HG02623 (cell line): ENCODE measurements at regions not wholly inside any gene's neighbourhood (a gene's known extent, or its start where the extent isn't known, plus 50 kb on each side); places are given as distances from the start of the nearest gene placed in this dataset.
"Not testable (repeated sequence)": the region's sequence is repeated elsewhere in the genome, so short reads cannot be mapped to it uniquely, and the experiment has no call there.

ENCODE experiments used
- ATAC-seq: cut with Tn5 transposase; IDR thresholded peaks from one replicate; pipeline ENCODE4 v1.9.1; 2021; ENCODE audit warnings: moderate library complexity; ENCODE audit not compliant: unreplicated experiment

DNA sequence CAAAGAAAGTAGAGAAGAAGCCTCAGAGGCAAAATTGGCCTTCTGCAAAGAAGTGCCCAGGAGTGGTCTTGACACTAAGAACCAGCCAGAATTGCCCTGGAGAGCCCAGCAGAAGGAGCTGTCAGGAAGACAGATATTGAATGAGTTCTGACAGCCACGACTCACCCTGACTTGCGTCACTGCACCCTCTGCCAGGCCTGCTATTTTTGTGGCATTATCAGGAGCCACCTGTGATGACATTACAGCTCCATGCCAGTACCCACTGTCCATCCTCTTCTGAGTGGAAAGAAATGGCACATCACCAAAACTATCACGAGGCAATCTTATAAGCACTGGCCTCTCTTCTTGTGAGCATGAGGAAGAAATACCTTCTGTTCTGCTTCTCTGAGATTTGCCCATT lies 67.7 kb downstream of the SMIM20 start:
- ATAC-seq = no peak

DNA sequence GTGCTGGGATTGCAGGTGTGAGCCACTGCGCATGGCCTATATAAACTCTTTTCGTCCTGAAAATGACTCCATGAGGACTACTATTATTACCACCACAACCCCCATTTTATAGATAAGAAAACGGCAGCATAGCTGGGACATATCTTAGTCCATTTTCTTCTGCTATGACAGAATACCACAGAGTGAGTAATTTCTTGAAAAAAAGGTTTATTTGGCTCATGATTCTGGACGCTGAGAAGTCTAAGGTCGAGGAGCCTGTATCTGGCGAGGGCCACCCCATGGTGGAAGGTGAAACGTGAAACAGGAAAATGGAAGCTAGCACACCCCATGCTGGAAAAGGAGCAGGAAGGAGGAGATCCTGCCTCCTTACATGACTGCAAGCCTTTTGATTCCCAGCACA lies 68.9 kb downstream of the SMIM20 start:
- no peak for ATAC-seq

DNA sequence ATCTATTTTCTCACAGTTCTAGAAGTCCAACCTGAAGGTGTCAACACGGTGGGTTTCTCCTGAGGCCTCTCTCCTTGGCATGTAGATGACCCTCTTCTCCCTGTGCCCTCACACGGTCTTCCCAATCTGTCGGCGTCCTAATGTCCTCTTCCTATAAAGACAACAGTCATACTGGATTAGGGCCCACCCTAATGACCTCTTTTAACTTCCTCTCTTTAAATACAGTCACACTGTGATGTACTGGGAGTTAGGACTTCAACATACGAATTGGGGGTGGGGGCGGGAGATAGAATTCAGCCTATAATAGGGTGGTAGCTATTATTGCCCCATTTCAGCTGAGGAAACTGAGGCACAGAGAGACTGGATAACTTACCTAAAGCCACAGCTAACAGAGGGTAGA lies 70.2 kb downstream of the SMIM20 start:
- no peak for ATAC-seq

DNA sequence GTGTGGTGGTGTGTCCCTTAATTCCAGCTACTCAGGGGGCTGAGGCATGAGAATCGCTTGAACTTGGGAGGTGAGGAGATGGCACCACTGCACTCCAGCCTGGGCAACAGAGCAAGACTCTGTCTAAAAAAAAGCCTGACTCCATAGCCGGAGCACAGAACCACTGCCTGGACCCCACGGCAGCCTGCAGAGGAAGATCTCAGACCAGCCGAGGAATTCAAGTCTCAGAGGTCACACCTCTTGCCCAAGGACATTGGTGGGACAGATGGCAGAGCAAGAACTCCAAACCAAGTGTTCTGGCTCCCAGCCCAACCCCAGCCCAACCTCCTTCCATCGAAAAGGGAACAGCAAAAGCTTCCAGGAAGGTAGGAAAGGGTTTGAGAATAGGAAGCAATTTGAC lies 70.8 kb downstream of the SMIM20 start:
- no peak for ATAC-seq

DNA sequence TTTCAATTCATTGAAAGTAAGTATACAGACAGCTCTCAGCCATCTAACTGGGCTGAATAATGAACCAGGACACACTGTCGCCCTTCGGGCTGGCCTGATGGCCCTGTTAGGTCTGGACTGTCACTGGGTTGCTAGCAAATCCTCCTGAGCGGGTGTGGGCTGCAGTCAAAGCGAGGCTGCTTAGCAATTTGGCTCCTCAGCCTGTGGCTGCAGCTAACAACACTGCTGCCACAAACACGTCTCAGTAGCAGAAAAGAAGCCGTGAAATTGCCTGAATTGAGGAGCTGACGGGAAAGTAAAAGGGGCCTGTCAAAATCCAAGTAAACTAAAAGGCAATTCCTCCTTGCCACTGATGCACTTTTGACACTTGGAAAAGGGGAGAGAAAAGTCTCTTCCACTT lies 72.8 kb downstream of the SMIM20 start:
- no peak for ATAC-seq

DNA sequence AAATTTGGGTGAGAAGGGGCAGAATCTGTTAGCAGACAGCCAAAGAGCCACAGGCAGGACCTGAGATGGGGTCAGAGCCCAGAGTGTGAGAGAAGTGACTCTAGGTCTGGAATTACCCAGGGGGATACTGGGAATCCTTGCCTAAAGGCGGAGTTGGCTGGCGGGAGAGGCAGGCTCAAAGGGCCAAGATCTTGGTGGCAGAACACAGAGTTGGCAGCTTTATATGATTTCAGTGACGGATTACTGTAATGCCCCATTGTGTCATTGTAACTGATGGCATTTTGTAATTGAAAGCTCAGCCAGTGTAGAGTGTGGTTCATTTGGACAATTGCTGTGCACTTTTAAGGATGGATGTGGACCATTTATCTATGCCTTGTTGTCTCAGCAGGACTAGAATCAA lies 77.3 kb downstream of the SMIM20 start:
- no peak for ATAC-seq

DNA sequence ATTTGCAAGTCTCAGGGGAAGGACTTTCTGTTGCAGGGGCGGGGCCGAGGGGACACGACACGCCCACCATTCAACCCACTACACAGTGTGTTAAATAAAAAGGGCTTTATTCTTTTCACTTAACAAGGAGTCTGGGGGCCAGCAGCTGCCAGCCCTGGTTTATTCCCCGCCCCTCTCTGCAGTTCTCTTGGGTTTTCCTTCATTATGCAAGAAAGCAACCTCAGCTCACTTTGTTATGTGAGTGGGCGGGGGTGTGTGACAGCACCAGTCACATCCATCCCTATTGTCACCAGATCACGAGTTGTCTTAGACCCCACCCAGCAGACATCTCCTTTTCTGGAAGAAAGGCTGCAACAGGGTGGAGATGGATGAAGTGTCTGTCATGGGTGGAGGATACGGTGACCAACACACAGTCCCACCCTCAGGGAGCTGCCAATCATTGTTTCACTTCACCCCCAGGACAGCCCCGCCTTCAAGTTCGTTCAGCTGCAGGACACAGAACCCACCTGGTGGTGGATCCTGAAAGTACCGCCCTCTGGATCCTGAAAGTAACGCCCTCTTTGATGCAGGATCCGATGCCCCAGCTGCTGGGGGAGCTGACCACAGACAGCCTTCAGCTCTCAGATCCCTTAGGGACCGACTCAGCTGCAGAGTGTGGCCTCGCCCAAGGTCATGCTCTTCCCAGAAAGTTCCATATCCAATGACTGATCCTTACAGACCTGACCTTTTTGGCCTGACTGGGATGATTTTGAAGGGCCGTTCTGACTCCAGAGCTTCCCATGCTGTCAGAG lies 79.6 kb downstream of the SMIM20 start:
- ATAC-seq = no peak

DNA sequence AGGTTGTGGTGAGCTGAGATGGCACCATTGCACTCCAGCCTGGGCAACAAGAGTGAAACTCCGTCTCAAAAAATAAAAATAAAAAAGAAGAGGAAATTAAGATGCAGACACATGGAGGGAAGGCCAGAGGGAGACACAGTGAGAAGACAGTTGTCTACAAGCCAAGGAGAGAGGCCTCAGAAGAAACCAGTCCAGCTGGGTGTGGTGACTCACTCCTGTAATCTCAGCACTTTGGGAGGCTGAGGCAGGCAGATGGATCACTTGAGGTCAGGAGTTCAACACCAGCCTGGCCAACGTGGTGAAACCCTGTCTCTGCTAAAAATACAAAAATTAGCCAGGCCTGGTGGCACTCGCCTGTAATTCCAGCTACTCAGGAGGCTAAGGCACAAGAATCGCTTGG lies 80.6 kb downstream of the SMIM20 start:
- ATAC-seq = not testable (repeated sequence)

DNA sequence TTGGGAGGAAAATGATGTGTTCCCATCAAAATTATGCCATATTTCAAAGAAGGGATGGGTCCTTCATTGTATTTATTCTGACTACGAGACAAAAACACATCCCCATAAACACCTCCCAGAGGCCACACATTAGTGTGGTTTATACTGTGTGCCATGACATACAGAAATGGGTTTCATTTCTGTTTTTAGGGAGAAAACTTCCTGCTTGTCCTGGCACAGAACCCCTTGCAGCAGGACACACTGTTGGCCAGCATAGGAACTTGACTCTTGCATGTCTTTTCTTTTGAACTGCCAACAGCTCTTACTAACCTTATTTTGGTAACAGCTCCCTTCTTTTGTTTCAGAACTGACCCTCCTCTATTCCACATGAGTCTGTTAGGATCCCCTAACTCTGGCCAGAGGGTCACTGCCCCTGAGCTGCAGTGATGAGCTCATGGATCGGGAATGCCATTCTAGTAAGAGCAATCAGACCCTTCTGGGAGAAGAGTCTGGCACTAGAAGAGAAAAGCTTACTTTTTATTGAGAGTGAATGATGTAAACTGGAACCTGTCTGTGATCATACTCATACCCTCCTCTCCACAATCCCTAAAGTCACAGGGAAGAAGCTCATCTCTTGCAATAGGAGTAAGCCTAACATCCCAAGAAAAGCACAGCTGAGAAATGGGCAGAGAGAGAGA lies 86.4 kb downstream of the SMIM20 start:
- ATAC-seq = no peak

DNA sequence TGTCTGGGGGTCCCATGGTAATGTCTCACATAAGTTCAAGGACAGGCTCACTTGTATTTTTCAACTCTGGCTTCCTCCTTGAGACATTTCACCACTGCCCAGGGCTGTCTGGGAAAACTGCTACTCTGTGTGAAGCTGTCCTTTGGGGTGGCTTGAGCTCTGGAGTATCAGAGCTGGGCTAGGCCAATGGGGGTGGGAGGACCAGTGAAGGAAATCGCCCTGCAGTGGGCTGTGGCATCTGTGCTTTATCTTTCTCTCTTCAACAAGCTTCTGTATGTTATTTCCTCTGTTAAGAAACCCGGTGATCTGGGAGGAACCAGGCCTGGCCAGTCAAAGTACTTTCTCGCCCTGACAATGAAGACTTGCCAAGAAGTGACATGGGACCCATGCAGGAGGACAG lies 87.4 kb downstream of the SMIM20 start:
- ATAC-seq = no peak

DNA sequence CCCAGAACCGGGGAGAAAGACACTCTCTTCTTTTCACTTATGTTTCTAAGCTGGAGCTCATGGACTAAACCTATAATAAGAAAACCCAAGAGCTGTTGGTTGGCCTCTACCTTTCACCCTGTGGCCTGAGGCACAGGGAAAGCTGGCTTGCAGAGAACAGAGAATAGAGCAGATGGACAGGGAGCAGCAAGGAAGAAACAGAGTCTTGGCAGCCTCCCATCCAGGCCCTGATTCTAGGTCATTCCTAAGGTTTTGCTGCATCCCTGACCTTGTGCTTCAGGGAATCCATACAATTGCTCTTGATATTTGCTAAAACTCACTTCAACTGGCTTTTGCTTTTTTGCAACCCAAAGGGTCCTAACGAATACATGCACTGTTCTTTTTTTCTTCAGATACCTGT lies 87.8 kb downstream of the SMIM20 start:
- no peak for ATAC-seq

DNA sequence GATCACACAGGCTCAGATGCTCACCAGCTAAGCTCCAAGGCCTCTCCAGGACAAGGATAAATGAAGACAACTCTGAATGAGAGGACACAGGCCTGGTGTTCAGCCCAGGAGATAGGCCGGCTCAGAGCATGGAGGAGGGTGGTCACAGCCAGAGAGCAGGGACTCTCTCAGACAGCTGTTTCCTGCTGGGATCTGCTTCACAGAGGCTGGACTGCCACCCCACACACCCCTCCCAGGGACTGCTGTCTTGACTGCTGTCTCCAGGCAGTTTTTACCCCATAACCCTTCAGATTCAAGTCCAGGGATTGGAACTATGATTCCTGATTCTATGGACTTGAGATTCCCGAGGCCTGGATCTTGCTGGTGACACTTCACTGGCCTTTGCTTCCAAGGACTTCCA lies 89.0 kb downstream of the SMIM20 start:
- no peak for ATAC-seq

DNA sequence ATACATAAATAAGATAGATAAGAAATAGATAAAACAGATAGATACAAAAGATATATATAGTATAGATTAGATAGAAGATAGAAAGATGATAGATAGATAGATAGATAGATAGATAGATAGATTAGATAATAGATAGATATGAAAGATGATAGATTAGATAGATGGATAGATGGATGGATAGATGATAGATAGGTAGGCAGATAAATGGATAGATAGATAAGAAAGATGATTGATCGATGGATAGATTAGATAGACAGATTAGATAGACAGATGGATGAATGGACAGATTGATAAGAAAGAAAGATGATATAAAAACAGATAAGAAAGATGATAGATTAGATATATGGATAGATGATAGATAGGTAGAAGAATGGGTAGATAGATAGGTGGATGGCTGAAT lies 90.3 kb downstream of the SMIM20 start:
- no peak for ATAC-seq

DNA sequence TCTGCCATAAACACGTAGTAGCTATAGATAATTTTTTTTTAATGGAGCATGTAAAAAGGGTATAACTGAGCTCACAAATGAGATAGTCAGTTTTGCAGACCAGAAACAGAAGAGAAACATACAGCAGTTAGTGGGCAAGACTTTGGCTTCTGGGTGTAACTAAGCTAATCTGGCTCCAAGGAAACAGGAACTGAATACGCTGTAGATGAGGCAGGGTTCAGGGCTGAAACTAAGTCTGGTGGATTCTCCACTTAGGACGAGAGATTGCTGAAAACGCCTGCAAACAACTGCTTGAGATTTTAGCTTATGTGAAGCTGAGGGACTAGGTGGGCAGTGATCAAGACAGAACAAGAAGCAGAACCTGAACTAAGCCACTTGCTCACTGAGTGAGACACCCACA lies 91.7 kb downstream of the SMIM20 start:
- ATAC-seq = no peak

DNA sequence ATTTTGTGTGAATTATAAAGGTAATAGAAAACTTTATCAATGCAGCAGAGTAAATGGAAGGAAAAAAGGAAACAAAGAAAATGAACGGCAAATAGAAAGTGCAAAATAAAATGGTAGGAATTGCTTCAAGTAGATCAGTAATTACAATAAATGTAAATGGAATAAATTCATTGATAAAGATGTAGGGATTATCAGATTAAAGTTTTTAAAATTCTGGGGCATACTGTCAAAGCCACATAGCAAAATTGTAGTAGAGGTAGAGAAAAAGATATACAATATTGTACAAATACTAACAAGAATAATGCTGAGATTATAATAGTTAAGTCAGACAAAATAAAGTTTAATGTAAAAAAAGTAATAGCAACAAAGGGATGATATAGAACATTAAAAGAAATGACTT lies 94.7 kb downstream of the SMIM20 start:
- no peak for ATAC-seq

DNA sequence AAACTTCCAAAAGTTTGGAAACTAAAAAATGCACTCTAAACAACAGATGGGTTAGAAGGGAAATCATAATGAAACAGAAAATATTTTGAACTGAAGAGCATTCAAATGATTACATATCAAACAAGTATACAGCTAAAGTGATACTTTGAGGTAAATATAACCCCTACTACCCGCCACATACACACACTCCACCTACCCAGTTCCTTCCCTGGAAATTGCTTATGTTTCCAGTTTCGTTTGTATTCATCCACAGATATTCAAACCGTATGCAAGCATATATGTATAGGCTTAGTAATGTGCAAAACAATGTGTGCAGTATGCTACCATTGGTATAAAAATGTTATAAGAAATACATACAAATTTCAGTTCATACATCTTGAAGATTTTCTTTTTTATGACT lies 95.5 kb downstream of the SMIM20 start:
- ATAC-seq = no peak

DNA sequence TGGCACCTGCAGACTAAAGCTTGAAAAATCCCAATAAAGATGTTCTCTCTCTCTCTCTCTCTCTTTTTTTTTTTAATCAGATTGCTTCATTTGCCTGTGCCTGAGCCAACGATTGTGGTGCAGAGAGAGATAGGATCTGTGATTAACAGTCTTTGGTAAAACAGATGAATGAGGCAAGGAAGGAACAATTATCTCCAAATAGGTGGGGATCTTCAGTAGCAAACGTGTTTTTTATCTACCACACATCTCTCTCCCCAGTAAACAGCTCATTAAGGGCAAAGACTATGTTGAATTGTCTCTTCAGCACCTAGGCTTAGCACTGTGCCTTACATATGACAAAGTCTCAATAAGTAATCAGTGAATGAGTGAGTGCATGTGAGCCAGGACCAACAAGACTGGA lies 96.3 kb downstream of the SMIM20 start:
- ATAC-seq = no peak

DNA sequence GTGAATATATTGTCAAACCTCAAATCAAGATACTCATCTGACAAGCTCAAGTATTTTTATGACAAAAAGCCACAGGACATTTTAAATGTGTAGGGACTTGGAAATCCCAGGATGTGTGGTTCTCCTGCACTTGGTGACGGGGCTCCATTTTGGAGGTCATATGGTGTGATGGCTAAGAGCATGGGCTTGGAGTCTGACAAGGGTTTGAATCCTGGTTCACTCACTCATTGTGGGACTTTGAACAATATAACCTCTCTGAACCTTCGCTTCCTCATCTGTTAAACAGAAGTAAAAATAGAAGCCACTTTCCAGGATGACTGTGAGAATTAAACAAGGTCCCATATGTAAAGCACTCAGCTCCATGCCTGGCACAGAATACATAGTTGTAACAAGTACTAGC lies 99.6 kb downstream of the SMIM20 start:
- no peak for ATAC-seq

DNA sequence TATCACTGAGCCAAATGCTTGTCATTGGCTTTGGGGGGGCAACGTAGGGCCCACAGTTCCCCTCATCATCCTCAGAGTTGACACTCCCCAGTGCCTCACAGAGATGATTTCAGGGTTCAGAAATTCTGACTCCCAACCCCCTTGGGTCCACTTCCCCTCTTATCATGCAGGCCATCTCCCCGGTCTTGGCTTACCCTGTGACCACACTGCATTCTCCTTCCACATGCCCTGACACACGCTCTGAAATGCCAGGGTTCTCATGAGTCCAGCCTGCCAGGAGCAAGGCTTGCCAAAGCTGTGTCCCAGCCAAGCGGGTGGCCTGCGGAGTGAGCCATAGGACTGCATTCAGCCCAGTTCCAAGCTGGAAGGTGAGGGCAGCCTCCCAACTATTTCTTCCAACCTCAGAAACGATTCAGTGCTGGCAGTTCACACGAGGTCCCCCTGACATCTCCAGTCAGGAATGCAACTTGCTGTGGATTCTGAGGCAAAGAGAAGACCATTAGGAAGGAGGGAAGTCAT lies 101.2 kb downstream of the SMIM20 start:
- no peak for ATAC-seq

DNA sequence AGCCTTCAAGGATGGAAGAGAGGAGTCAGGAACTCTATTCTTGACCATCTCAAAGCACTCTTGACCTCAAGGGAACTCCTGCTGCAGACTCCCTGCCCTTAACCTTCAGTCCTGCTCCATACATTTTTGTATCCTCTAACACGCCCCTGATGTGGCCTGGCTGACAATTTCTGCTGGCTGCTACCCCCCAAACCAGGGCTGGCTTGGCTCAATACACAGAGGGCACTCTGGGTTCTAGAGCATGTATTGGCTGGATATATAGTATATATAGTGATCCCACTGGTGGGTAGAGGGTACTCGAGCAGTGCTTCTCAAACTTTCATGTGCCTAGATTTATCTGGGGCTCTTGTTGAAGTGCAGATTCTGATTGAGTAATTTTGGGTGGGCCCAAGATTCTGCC lies 101.9 kb downstream of the SMIM20 start:
- no peak for ATAC-seq

DNA sequence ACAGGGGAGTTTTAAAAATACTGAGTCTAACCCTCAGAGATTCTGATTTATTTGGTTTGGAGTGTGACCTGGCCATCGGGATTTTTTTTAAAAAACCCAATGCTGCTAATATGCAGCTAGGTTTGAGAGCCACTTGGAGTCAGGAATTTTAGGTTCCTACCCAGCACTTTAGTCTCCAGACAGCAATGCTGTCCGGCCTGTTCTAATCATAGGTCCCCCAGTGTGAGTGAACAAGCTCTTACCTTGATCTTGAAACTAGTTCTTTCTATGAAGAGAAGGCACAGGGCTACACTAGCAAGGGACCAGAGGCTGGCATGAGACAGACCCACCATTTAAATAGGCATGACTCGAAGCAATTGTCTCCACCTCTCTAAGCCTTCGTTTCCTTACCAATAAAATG lies 103.5 kb downstream of the SMIM20 start:
- no peak for ATAC-seq

DNA sequence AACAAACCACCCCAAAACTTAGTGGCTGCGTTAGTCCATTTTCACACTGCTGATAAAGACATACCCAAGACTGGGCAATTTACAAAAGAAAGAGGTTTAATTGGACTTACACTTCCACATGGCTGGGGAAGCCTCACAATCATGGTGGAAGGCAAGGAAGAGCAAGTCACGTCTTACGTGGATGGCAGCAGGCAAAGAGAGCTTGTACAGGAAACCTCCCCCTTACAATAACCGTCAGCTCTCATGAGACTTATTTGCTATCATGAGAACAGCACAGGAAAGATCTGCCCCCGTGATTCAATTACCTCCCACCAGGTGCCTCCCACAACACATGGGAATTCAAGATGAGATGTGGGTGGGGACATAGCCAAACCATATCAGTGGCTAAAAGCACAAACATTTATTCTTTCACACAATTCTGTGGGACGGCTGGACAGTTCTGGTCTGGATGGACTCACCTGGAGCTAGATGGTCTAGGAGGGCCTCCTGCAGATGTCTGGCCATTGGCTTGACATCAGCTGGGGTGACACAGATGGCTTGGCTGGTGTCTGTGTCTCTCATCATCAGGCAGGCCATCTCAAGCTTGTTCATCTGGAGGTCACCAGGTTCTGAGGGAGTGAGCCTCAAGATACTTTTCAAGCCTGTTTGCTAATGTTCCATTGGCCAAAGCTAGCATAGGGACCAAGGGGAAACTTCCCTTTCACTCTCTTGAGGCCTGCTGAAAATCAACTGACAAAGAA lies 104.1 kb downstream of the SMIM20 start:
- not testable (repeated sequence) for ATAC-seq
